Kidney epithelial cell (primary cell): ENCODE measurements at regions not wholly inside any gene's neighbourhood (a gene's known extent, or its start where the extent isn't known, plus 50 kb on each side); places are given as distances from the start of the nearest gene placed in this dataset.

Source experiments
- DNase-seq: peaks from one replicate; pipeline ENCODE4 v3.0.0-alpha.2; 2010; ENCODE audit warnings: low read depth
- H3K27me3 ChIP-seq: 2 replicates; pipeline ENCODE4 v1.6.0; 2011; ENCODE audit warnings: low read length; ENCODE audit not compliant: control insufficient read depth, insufficient read depth
- H3K36me3 ChIP-seq: 2 replicates; pipeline ENCODE4 v1.5.1; 2011; ENCODE audit warnings: low read length; ENCODE audit not compliant: control insufficient read depth, insufficient read depth
- H3K4me3 ChIP-seq: 2 replicates; pipeline ENCODE4 v1.5.1; 2011; ENCODE audit warnings: low read depth, mild to moderate bottlenecking, control low read depth, low read length
- TF ChIP-seq, protein P1 (sequence below): IDR thresholded peaks from 2 replicates; pipeline ENCODE4 v1.5.1; 2011; ENCODE audit warnings: mild to moderate bottlenecking, moderate library complexity, low read length, control low read depth, inconsistent platforms; ENCODE audit not compliant: insufficient read depth, poor library complexity, severe bottlenecking

DNA sequence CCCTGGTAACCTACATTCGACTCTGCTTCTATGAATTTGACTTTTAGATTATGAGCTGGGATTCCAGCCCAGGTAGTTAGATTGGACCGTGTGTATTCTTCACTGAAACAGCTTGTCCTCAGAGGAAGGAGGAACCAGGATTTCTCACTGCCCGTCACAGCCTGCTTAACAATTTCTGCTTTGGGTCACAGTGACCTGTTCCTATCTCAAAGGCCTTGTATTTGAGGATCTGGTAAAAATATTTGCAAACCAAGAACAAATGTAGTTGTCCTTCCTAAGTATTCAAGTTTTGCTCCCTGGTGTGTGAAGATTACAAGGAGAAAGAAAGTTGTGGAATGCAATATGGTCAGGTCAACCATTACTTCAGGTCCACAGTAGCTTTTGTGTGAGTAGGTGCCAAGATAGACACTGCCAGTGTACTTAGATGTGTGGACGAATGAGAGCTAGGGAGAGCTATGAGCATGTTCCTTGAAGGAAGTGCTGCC, 55.1 kb downstream of the KIF4B start:
- no peaks in the 10 kb centered on the region for H3K27me3 ChIP-seq
- TF ChIP-seq, protein P1, sequence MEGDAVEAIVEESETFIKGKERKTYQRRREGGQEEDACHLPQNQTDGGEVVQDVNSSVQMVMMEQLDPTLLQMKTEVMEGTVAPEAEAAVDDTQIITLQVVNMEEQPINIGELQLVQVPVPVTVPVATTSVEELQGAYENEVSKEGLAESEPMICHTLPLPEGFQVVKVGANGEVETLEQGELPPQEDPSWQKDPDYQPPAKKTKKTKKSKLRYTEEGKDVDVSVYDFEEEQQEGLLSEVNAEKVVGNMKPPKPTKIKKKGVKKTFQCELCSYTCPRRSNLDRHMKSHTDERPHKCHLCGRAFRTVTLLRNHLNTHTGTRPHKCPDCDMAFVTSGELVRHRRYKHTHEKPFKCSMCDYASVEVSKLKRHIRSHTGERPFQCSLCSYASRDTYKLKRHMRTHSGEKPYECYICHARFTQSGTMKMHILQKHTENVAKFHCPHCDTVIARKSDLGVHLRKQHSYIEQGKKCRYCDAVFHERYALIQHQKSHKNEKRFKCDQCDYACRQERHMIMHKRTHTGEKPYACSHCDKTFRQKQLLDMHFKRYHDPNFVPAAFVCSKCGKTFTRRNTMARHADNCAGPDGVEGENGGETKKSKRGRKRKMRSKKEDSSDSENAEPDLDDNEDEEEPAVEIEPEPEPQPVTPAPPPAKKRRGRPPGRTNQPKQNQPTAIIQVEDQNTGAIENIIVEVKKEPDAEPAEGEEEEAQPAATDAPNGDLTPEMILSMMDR, result no peak
- no peak for DNase-seq
- no peaks in the 10 kb centered on the region for H3K36me3 ChIP-seq
- H3K4me3 ChIP-seq, result no peak overlapping the region

DNA sequence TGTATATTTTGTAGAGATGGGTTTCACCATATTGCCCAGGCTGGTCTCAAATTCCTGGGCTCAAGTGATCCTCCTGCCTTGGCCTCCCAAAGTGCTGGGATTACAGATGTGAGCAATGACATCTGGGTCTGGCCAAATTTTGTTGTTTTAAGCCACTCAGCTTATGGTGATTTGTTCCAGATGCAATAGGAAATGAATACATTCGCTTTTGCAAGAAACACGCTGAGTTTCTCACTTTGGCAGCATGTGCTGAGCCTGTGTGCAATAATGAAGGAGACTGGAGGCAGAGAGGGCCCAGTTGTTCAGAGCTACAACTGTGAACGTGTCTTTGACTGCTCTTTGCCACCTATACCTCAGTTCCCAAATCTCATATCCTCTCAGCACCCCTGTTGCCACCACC, 56.4 kb downstream of the KIF4B start:
- Histone ChIP-seq H3K27me3 (no peaks in the 10 kb centered on the region), H3K4me3 (no peak overlapping the region), H3K36me3 (no peaks in the 10 kb centered on the region)
- no peak for DNase-seq
- TF ChIP-seq, protein P1, result no peak

DNA sequence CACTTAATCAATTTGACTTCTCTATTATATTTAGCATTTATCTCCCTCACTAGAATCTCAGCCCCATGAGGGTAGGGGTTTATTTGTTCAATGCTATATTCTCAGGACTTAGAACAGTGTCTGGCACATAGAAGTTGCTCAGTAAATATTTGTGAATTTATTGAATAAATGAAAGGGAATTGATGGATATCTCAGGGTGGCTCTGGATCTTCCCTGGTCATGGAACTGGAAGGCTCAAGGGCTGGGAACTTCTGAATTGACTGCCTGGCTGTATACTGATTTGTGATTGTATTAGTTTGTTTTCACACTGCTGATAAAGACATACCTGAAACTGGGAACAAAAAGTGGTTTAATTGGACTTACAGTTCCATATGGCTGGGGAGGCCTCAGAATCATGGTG, 57.2 kb downstream of the KIF4B start:
- TF ChIP-seq, protein P1, result no peak
- Histone ChIP-seq H3K36me3 (no peaks in the 10 kb centered on the region), H3K4me3 (no peak overlapping the region), H3K27me3 (no peaks in the 10 kb centered on the region)
- DNase-seq, result no peak

DNA sequence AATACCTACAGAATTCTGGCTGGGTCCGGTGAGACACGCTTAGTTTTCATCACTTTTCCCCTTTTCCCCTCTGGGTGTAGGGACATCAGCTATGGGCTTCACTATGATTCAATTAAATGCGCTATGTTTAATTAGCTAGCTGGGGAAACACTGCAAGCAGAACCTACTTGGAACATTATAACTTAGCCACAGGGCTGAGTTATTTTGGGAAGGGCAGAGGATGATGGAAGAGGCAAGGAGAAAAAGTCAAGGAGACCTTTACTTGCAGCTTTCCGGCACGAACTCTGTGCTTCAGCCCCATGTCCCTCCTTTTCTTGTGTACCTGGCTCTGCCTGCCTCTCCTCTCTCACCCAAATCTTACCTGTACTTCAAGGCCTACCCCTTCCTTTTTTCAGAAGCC, 62.8 kb downstream of the KIF4B start:
- Histone ChIP-seq H3K27me3 (no peaks in the 10 kb centered on the region), H3K36me3 (no peaks in the 10 kb centered on the region), H3K4me3 (no peak overlapping the region)
- TF ChIP-seq, protein P1, result no peak
- DNase-seq, result no peak

DNA sequence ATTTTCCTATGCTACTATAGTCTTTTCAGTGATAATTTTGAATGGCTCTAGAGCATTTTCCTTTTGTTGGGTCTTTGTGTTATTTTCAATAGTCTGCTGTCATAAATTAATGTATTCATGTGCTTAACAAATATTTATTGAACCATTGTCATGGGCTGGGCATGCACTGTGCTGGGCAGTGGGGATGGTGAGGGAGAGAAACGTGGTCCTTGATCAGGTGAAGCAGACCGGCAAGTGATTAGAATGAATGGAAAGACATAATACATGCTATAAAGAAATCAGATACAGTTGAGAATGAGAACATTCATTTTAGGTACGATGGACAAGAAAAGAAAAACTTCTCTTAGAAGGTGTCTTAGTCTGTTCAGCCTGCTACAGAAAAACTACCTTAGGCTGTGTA, 66.1 kb downstream of the KIF4B start:
- H3K36me3 ChIP-seq, result no peaks in the 10 kb centered on the region
- no peaks in the 10 kb centered on the region for H3K27me3 ChIP-seq
- DNase-seq, result no peak
- TF ChIP-seq, protein P1, result no peak
- H3K4me3 ChIP-seq, result no peak overlapping the region

DNA sequence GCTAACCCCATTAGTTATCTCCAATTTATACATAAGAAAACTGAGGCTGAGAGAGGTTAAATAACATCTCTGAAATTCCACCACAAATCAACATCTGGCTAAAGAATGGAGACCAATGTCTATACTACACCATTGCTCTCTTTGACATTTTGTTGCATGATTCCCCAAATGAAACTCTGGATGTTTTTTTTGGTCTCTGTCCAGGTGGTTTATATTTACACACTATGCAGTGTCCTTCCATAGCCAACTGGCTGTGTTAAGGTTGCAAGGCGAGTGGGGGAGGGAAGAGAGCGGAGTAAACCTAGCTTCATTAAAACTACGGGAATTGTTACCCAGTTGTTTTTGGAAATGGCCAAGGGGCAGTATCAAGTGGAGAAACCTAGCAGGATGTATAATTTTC, 67.2 kb downstream of the KIF4B start:
- TF ChIP-seq, protein P1, result no peak
- no peak overlapping the region for H3K4me3 ChIP-seq
- no peaks in the 10 kb centered on the region for H3K36me3 ChIP-seq
- no peaks in the 10 kb centered on the region for H3K27me3 ChIP-seq
- no peak for DNase-seq
